Esophagus (tissue), 2 donors: ENCODE measurements at regions not wholly inside any gene's neighbourhood (a gene's known extent, or its start where the extent isn't known, plus 50 kb on each side); places are given as distances from the start of the nearest gene placed in this dataset.
"Not testable (repeated sequence)": the region's sequence is repeated elsewhere in the genome, so short reads cannot be mapped to it uniquely, and the experiment has no call there.

Source experiments
- H3K27ac ChIP-seq, 2 donors: one replicate each; pipeline ENCODE4 v1.5.1; 2013; ENCODE audit warnings: low read depth in 2 of 2, mild to moderate bottlenecking in 2 of 2, inconsistent platforms in 1 of 2, low read length in 1 of 2, moderate library complexity in 1 of 2
- H3K27me3 ChIP-seq, 2 donors: one replicate each; pipeline ENCODE4 v1.6.1; 2013; ENCODE audit warnings: low read length in 2 of 2, control low read depth in 1 of 2, mild to moderate bottlenecking in 1 of 2; ENCODE audit not compliant: insufficient read depth in 2 of 2, control insufficient read depth in 1 of 2
- H3K36me3 ChIP-seq, 2 donors: one replicate each; pipeline ENCODE4 v1.6.1; 2013; ENCODE audit warnings: low read length in 1 of 2; ENCODE audit not compliant: control insufficient read depth in 2 of 2, insufficient read depth in 2 of 2
- H3K4me1 ChIP-seq, 2 donors: one replicate each; pipeline ENCODE4 v1.6.1; 2013; ENCODE audit warnings: low read length in 1 of 2; ENCODE audit not compliant: control insufficient read depth in 2 of 2, insufficient read depth in 2 of 2
- H3K4me3 ChIP-seq, 2 donors: one replicate each; pipeline ENCODE4 v1.5.1; 2013; ENCODE audit warnings: low read length in 2 of 2, mild to moderate bottlenecking in 2 of 2, low read depth in 1 of 2, moderate library complexity in 1 of 2
- H3K9me3 ChIP-seq, 2 donors: one replicate each; pipeline ENCODE4 v1.6.1; 2013; ENCODE audit warnings: mild to moderate bottlenecking in 2 of 2, low read depth in 1 of 2, low read length in 1 of 2, moderate library complexity in 1 of 2; ENCODE audit not compliant: control insufficient read depth in 2 of 2, insufficient read depth in 1 of 2
- WGBS, 2 donors: extraction: QIAGEN DNeasy Blood & Tissue Kit; methylation state at CpG; one replicate each; pipeline ENCODE4 v1.1.7; 2013; 5-methylcytosine and 5-hydroxymethylcytosine counted together
- donor health status: healthy with polysubstance abuse.
- donor health status: Bipolar disorder and iron deficiency.

DNA sequence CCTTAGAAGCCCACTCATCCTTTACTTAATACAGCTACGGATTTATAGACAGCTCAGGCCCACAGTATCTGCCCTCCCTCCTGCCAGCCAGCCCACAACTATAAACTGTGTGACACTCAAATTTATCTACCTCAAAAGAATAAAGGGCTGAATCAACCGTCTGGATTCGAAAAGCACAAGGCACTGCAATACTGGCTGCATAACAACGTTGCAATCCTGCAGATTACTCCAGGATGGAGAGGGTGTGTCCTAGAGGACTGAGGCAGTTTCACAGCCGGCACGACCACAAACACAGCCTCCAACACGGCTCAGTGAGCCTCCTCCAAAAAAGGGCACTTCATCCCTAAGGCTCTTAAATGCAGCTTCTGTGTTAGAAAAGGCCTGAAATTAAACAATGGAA is 138.3 kb upstream of the EFCAB3 start:
- 17 to 25% methylated on average over 7 of the region's 7 CpGs for WGBS, 2 donors
- H3K4me1 ChIP-seq, H3K27me3 ChIP-seq, H3K9me3 ChIP-seq, H3K27ac ChIP-seq, H3K36me3 ChIP-seq, H3K4me3 ChIP-seq: not testable (repeated sequence)

DNA sequence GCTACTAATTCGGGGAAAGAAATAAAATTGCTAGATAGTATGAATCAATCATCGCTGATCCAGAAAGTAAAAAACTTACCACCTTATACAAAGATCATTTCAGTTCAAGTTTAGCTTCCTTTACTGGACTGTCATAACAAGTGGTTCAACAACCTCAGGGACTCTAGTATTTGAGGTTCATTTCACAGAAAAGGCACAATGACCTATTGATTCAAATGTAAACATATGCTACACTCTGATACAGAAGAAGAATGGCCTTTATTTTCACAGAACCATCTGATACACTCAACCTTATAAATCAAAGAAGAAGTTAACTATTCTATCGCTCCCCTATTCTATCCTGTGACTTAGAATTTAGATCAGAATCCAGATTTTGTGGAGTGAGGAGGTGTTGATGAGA is 140.8 kb upstream of the EFCAB3 start:
- H3K4me1 ChIP-seq, H3K36me3 ChIP-seq, H3K9me3 ChIP-seq, H3K4me3 ChIP-seq, H3K27ac ChIP-seq, H3K27me3 ChIP-seq: not testable (repeated sequence)
- 64 to 76% methylated on average over 3 of the region's 3 CpGs for WGBS, 2 donors

DNA sequence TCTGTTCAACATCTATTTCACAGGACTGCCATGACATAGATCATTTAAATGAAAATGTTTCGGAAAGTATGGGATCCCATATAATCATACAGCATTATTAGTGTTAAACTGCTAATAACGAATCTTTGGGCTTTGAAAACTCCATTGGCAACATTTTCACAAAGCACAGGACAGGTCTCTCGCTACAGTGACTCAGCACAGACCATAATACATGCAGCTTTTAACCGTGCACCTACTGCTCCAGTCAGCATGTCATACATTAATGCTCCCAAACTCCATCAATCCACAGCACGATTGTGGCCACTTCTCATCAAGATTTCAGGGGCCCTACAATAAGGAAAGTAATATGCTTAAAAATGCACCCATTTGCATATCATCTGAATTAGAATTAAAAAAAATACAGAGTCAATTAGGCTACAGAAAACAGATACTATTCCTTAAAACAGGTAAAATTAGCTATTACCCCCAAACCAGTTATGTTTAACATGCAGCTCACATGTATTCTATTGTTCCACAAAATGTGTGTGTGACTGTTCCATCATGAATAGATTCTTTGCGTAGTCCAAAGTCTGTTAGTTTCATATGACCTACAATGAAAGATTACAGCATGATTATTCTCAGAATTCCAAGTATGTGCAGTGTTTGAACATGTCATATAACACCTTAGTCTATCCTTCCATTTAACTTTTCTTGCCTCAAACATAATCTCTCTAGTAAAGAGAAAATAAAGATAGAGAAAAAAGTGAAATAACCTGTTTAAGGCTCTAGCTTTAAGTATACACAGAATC is 141.6 kb upstream of the EFCAB3 start:
- not testable (repeated sequence) for H3K36me3 ChIP-seq, H3K27ac ChIP-seq, H3K4me3 ChIP-seq, H3K9me3 ChIP-seq, H3K27me3 ChIP-seq, H3K4me1 ChIP-seq
- 52 to 59% methylated on average over 6 of the region's 6 CpGs for WGBS, 2 donors

DNA sequence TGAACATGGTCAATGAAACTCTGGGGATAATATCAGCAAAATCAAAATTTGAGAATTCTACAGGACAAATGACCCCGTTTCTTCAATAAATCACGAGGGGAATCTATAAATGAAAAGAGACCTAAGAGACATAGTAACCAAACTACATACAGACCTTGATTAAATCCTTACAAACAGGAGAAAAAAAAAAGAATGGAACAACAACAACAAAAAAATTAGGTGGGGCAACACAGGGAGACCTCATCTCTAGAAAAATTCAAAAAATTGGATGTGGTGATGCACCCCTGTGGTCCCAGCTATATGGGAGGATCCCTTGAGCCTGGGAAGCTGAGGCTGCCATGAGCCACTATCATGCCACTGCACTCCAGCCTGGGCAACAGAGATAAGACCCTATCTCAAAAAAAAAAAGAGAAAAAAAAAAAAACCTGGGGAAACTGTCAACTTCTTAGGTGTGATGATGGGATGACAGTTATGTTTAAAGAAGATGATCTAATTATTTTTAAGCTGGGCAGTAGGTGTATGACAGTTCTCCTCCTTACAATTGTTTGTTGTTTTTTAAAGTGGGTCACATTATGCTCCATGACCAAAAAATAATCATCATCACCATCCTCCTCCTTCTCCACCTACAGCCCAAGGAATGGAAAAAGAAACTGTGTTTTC is 146.4 kb upstream of the EFCAB3 start:
- WGBS, 2 donors, result 90% methylated on average over 2 of the region's 2 CpGs
- H3K4me3 ChIP-seq, H3K4me1 ChIP-seq, H3K9me3 ChIP-seq, H3K27me3 ChIP-seq, H3K27ac ChIP-seq, H3K36me3 ChIP-seq: not testable (repeated sequence)

DNA sequence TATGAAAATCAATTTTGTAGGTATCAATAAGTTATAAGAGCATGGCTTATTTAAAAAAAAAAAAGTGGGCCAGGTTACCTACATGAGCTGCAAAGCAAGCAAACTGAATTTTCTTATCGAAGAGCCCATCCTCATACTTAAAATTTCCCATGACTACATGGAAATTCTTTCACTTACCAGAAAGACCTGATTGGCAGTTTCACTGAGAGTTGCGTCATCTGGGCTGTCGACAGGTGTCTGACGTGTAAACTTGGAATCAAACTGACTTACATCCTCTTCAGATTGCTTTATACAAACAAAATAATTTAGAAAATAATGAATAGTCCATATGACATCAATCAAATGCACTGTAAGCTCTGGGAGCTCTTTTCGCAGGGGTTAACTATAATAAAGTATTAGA is 149.1 kb upstream of the EFCAB3 start:
- H3K27me3 ChIP-seq, H3K27ac ChIP-seq, H3K4me3 ChIP-seq, H3K36me3 ChIP-seq, H3K4me1 ChIP-seq, H3K9me3 ChIP-seq: not testable (repeated sequence)
- WGBS, 2 donors, result 43 to 54% methylated on average over 4 of the region's 5 CpGs

DNA sequence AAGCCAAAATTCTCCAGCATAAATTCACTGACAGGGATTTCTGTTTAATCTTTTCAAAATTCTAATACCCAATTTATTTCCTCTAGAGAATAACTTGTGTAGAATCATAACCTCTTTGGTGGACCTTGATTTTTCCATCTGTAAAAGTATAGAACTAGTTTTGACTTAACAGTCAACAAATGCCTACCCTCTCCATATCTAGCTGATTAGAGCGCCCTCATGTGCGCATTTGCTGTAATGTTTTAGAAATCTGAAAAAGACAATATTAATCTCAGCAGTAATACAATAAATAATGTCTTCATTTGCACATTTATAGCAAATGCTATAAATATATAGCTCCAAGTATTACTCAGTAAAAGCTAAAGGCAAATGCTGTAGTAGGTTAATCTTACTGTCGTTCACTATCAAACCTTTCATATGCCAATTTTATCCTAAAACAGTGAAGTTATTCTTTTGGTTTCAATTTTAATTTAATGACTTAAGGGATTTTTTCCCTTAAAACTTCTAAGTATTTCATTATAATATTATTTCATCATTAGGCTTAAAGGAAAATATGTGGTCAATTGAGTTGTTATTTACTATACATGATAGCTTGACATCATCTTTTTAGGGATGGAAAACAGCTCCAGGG is 153.6 kb upstream of the EFCAB3 start:
- not testable (repeated sequence) for H3K4me3 ChIP-seq, H3K36me3 ChIP-seq, H3K27ac ChIP-seq, H3K9me3 ChIP-seq, H3K4me1 ChIP-seq, H3K27me3 ChIP-seq
- WGBS, 2 donors, result 16 to 17% methylated on average over 3 of the region's 3 CpGs

DNA sequence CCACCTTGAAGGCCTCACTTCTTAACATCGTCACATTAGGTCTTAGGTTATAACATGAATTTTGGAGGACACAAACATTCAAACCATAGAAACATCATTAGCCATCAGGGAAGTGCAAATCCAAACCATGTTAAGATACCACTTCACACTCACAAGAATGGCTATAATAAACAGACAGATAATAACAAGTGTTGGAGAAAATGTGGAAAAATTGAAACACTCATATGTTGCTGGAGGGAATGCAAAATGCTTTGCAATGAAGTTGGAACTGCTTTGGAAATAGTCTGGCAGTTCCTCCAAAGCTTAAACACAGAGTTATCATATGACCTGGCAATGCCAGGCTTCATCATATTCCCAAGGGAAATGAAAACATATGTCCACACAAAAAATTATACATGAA is 156.8 kb upstream of the EFCAB3 start:
- not testable (repeated sequence) for H3K36me3 ChIP-seq, H3K4me1 ChIP-seq, H3K4me3 ChIP-seq, H3K27ac ChIP-seq, H3K27me3 ChIP-seq, H3K9me3 ChIP-seq
- 92 to 97% methylated on average over 1 of the region's 1 CpG for WGBS, 2 donors

DNA sequence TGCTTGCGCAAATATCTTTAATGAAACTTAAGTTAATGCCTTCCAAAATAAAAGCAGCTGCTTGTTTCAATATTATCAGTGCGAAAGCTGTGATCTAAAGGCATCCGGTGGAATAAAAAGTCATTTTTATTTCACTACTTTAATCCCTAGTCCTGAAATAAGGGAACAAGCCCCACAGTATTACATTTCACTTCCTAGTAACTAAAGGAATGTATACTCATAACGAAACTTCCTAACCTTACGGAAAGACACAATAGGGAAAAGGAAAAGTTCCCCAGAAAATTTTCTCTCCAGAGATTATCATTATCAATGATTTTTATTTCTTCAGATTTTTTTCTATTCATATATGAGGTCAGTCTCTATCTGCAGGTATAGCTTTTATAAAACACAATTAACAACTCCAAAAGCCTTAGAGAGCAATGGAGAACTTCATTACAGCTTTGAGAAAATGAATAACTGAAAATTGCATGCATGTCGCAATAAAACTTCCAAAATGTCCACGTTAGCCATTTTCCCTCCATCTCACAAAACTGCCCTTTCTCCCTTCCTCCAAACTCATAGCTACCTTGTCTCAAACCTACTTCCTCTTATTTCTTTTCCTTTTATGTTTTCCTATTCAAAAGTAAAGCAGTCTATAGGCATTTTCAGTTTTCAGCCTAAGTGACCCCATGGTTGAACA is 154.3 kb upstream of the MED13 start:
- 70% methylated on average over 7 of the region's 7 CpGs for WGBS, 2 donors
- H3K9me3 ChIP-seq, result no peaks in the 10 kb centered on the region
- H3K27ac ChIP-seq, result no peak overlapping the region
- no peaks in the 10 kb centered on the region for H3K36me3 ChIP-seq
- no peaks in the 10 kb centered on the region for H3K27me3 ChIP-seq
- no peak overlapping the region for H3K4me3 ChIP-seq
- H3K4me1 ChIP-seq, result no peaks in the 10 kb centered on the region

DNA sequence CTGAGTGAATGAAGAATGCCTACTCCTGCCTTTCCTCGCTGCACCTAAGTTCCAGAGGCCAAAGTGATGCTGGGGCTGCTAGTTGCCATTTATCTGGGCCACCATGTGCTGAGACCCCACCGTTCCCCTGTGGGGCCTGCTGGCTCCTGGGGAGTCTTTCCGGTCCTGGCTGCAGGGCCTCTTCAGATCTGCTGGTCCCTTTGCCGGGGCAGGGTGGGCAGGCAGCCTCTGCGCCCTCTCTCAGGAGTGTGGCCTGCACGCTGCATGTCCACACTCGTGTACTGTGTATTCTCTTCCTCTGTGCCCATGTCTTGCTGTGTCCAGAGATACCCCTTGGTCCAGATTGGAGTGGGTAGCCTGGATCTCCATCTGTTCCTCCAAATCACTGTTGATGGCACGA is 151.8 kb upstream of the MED13 start:
- Histone ChIP-seq H3K27ac (no peak overlapping the region), H3K4me1 (no peaks in the 10 kb centered on the region), H3K4me3 (no peak overlapping the region), H3K27me3 (no peaks in the 10 kb centered on the region), H3K9me3 (no peaks in the 10 kb centered on the region), H3K36me3 (no peaks in the 10 kb centered on the region)
- 90 to 91% methylated on average over 8 of the region's 8 CpGs for WGBS, 2 donors
